K562 (cell line): ENCODE measurements at regions not wholly inside any gene's neighbourhood (a gene's known extent, or its start where the extent isn't known, plus 50 kb on each side); places are given as distances from the start of the nearest gene placed in this dataset.

Experiments
- BRD9 ChIP-seq: fragments of 450-650 bp; IDR thresholded peaks from 2 replicates; pipeline ENCODE4 v1.6.1; 2018; ENCODE audit warnings: low read depth; ENCODE audit not compliant: partially characterized antibody
- HDAC8 ChIP-seq: fragments of 450-650 bp; IDR thresholded peaks from 2 replicates; pipeline ENCODE4 v1.6.1; 2016; ENCODE audit warnings: mild to moderate bottlenecking, missing genetic modification characterization, moderate library complexity, missing compliant biosample characterization
- KLF1 ChIP-seq: fragments of 450-650 bp; IDR thresholded peaks from 2 replicates; pipeline ENCODE4 v1.6.1; 2016; ENCODE audit warnings: missing genetic modification characterization, missing compliant biosample characterization
- LEF1 ChIP-seq: fragments of 450-650 bp; IDR thresholded peaks from 2 replicates; pipeline ENCODE4 v1.6.1; 2016; ENCODE audit warnings: mild to moderate bottlenecking
- MAFF ChIP-seq: IDR thresholded peaks from 2 replicates; pipeline ENCODE4 v1.6.1; 2012; ENCODE audit warnings: low read length, improper control_type of control experiment
- MCM3 ChIP-seq: fragments of 450-650 bp; IDR thresholded peaks from 2 replicates; pipeline ENCODE4 v1.6.1; 2016
- RBM25 ChIP-seq: fragments of 200-400 bp; formaldehyde crosslinking; IDR thresholded peaks from 2 replicates; pipeline ENCODE4 v1.6.1; 2018; ENCODE audit warnings: low read length, low read depth, moderate library complexity; ENCODE audit not compliant: severe bottlenecking
- SIN3B ChIP-seq: fragments of 450-650 bp; IDR thresholded peaks from 2 replicates; pipeline ENCODE4 v1.6.1; 2017; ENCODE audit warnings: low read depth, mild to moderate bottlenecking, moderate library complexity
- SMARCA4 ChIP-seq: fragments of 450-650 bp; IDR thresholded peaks from 2 replicates; pipeline ENCODE4 v1.6.1; 2016
- SPI1 ChIP-seq: IDR thresholded peaks from 2 replicates; pipeline ENCODE4 v1.6.1; 2011; ENCODE audit warnings: low read depth, low read length, control low read depth, borderline replicate concordance
- TEAD2 ChIP-seq: fragments of 450-650 bp; IDR thresholded peaks from 2 replicates; pipeline ENCODE4 v1.6.1; 2016; ENCODE audit warnings: missing genetic modification characterization, control low read depth, missing compliant biosample characterization
- TEAD4 ChIP-seq, 2 experiments: sonication (generic) in 1 of 2; formaldehyde crosslinking in 1 of 2; IDR thresholded peaks; 2 replicates each; pipeline versions ENCODE4 v1.6.1 to v1.8.0; 2012 to 2022; ENCODE audit warnings: borderline replicate concordance in 1 of 2, inconsistent platforms in 1 of 2, low read length in 1 of 2, mild to moderate bottlenecking in 1 of 2, missing genetic modification reagents in 1 of 2
- ZKSCAN1 ChIP-seq: fragments of 150-350 bp; IDR thresholded peaks from 2 replicates; pipeline ENCODE4 v1.6.1; 2016; ENCODE audit warnings: low read depth, low read length
- ZNF175 ChIP-seq: fragments of 200-800 bp; sonication (Bioruptor generic); IDR thresholded peaks from 2 replicates; pipeline ENCODE4 v1.6.1; 2016; ENCODE audit warnings: low read depth, mild to moderate bottlenecking, missing genetic modification characterization, missing compliant biosample characterization
- ZNF408 ChIP-seq: fragments of 250-450 bp; sonication (Bioruptor Pico); IDR thresholded peaks from 2 replicates; pipeline ENCODE4 v1.4.0; 2020; ENCODE audit warnings: low read depth, mild to moderate bottlenecking, moderate library complexity
- ZNF41 ChIP-seq: fragments of 250-450 bp; sonication (Bioruptor Pico); conservative IDR thresholded peaks from 2 replicates; pipeline ENCODE4 v1.4.0; 2020; ENCODE audit warnings: mild to moderate bottlenecking
- ZNF589 ChIP-seq: fragments of 200-800 bp; sonication (Bioruptor generic); IDR thresholded peaks from 2 replicates; pipeline ENCODE4 v1.6.1; 2016; ENCODE audit warnings: low read depth, missing genetic modification characterization, missing compliant biosample characterization
- ZNF766 ChIP-seq: fragments of 200-800 bp; sonication (Bioruptor generic); conservative IDR thresholded peaks from 2 replicates; pipeline ENCODE4 v1.6.1; 2016; ENCODE audit warnings: missing genetic modification characterization, missing compliant biosample characterization
- ZNF79 ChIP-seq: fragments of 250-450 bp; sonication (Bioruptor Pico); IDR thresholded peaks from 2 replicates; pipeline ENCODE4 v1.4.0; 2020; ENCODE audit warnings: low read depth, mild to moderate bottlenecking, moderate library complexity
- TF ChIP-seq, protein P1 (sequence below): fragments of 250-450 bp; sonication (Bioruptor Pico); IDR thresholded peaks from 2 replicates; pipeline ENCODE4 v1.5.1; 2021; ENCODE audit warnings: mild to moderate bottlenecking
- TF ChIP-seq, protein P2 (sequence below): fragments of 250-450 bp; sonication (Bioruptor Pico); IDR thresholded peaks from 2 replicates; pipeline ENCODE4 v1.5.0; 2021
- TF ChIP-seq, protein P3 (sequence below), 2 experiments: fragments of 450-650 bp in 1 of 2; sonication (generic) in 1 of 2; formaldehyde crosslinking in 1 of 2; IDR thresholded peaks in 1 of 2; conservative IDR thresholded peaks in 1 of 2; 2 replicates each; pipeline versions ENCODE4 v1.6.1 to v1.8.1; 2016 to 2023; ENCODE audit warnings: mild to moderate bottlenecking in 2 of 2, moderate library complexity in 2 of 2, inconsistent platforms in 1 of 2, missing genetic modification reagents in 1 of 2
- TF ChIP-seq, protein P4 (sequence below): fragments of 450-650 bp; IDR thresholded peaks from 2 replicates; pipeline ENCODE4 v1.7.1; 2018; ENCODE audit warnings: mild to moderate bottlenecking, low read depth; ENCODE audit not compliant: partially characterized antibody

DNA sequence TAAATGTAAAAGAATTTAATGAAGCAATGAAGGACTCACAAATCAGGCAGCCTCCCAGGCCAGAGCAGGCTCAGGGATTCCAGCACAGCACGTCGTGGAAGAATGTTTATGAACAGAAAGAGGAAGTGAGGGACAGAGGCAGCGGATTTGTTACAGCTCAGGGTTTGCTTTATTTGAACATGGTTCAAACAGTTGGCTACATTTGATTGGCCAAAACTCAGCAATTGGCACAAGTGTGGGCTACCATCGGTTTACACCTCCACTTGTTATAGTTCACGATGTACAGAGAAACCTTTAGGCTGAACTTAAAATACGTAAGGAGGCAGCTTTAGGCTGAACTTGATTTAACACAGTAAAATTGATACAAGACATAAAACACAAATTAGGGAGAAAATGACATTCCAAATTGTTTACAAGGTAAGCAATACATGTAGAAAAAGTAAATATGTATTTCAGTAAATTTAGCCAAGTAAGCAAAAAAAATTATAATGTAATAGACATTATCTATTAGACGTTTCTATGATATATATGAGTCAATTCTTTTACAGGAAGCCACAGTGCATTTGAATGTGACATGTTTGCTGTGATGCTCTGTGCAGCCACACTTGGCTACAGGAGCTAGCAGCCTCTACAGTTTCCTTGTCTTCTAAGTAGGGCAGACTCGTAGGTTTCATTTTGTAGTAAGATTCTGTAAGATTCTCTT is 126.5 kb downstream of the ADSS2 start (continued):
- TF ChIP-seq, protein P1, sequence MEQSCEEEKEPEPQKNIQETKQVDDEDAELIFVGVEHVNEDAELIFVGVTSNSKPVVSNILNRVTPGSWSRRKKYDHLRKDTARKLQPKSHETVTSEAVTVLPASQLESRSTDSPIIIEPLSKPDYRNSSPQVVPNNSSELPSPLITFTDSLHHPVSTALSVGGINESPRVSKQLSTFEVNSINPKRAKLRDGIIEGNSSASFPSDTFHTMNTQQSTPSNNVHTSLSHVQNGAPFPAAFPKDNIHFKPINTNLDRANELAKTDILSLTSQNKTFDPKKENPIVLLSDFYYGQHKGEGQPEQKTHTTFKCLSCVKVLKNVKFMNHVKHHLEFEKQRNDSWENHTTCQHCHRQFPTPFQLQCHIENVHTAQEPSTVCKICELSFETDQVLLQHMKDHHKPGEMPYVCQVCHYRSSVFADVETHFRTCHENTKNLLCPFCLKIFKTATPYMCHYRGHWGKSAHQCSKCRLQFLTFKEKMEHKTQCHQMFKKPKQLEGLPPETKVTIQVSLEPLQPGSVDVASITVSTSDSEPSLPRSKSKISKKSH, result no peak
- TF ChIP-seq ZNF41, result 0 out of 2 replicates have a peak, but pooled peaks have one; percentile 32
- no peak for TF ChIP-seq KLF1 (tag)
- TF ChIP-seq, protein P2, sequence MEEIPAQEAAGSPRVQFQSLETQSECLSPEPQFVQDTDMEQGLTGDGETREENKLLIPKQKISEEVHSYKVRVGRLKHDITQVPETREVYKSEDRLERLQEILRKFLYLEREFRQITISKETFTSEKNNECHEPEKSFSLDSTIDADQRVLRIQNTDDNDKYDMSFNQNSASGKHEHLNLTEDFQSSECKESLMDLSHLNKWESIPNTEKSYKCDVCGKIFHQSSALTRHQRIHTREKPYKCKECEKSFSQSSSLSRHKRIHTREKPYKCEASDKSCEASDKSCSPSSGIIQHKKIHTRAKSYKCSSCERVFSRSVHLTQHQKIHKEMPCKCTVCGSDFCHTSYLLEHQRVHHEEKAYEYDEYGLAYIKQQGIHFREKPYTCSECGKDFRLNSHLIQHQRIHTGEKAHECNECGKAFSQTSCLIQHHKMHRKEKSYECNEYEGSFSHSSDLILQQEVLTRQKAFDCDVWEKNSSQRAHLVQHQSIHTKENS, result no peak
- no peak for TF ChIP-seq BRD9
- TF ChIP-seq MCM3, result no peak
- no peak for TF ChIP-seq TEAD2
- peak; percentile 35; the same call in 1 of the 2 replicates for TF ChIP-seq SMARCA4
- TF ChIP-seq HDAC8 (tag), result no peak
- no peak for TF ChIP-seq ZNF79 (CRISPR knock-in tag)
- TF ChIP-seq ZKSCAN1, result no peak
- peak; percentile 54; the same call in 1 of the 2 replicates for TF ChIP-seq ZNF589
- TF ChIP-seq ZNF408 (CRISPR knock-in tag), result no peak
- no peak for TF ChIP-seq SIN3B
- TF ChIP-seq, protein P3, sequence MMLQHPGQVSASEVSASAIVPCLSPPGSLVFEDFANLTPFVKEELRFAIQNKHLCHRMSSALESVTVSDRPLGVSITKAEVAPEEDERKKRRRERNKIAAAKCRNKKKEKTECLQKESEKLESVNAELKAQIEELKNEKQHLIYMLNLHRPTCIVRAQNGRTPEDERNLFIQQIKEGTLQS (IDR thresholded peaks at IDR 0.05), result no peak
- TF ChIP-seq, protein P3 (CRISPR knock-in tag; conservative IDR thresholded peaks at IDR 0.05), result no peak
- TF ChIP-seq TEAD4 (IDR thresholded peaks at IDR 0.05; ENCODE audit: low read length), result peak; percentile 50; the same call in 1 of the 2 replicates
- TF ChIP-seq TEAD4 (CRISPR knock-in tag; IDR thresholded peaks at IDR 0.05; ENCODE audit: borderline replicate concordance), result no peak
- no peak for TF ChIP-seq ZNF766 (CRISPR knock-in tag)
- TF ChIP-seq RBM25, result peak; percentile 95
- TF ChIP-seq ZNF175 (CRISPR knock-in tag), result peak; percentile 80; the same call in 1 of the 2 replicates
- TF ChIP-seq LEF1, result no peak
- TF ChIP-seq, protein P4, sequence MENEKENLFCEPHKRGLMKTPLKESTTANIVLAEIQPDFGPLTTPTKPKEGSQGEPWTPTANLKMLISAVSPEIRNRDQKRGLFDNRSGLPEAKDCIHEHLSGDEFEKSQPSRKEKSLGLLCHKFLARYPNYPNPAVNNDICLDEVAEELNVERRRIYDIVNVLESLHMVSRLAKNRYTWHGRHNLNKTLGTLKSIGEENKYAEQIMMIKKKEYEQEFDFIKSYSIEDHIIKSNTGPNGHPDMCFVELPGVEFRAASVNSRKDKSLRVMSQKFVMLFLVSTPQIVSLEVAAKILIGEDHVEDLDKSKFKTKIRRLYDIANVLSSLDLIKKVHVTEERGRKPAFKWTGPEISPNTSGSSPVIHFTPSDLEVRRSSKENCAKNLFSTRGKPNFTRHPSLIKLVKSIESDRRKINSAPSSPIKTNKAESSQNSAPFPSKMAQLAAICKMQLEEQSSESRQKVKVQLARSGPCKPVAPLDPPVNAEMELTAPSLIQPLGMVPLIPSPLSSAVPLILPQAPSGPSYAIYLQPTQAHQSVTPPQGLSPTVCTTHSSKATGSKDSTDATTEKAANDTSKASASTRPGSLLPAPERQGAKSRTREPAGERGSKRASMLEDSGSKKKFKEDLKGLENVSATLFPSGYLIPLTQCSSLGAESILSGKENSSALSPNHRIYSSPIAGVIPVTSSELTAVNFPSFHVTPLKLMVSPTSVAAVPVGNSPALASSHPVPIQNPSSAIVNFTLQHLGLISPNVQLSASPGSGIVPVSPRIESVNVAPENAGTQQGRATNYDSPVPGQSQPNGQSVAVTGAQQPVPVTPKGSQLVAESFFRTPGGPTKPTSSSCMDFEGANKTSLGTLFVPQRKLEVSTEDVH, result no peak
- TF ChIP-seq SPI1, result peak; percentile 100
- TF ChIP-seq MAFF, result peak; percentile 94
